ENCODE measurements at regions not wholly inside any gene's neighbourhood (a gene's known extent, or its start where the extent isn't known, plus 50 kb on each side); places are given as distances from the start of the nearest gene placed in this dataset.
A peak's percentile ranks its signal among the peaks of the same experiment; 100 is the strongest.
"Not testable (repeated sequence)": the region's sequence is repeated elsewhere in the genome, so short reads cannot be mapped to it uniquely, and the experiment has no call there.

DNA sequence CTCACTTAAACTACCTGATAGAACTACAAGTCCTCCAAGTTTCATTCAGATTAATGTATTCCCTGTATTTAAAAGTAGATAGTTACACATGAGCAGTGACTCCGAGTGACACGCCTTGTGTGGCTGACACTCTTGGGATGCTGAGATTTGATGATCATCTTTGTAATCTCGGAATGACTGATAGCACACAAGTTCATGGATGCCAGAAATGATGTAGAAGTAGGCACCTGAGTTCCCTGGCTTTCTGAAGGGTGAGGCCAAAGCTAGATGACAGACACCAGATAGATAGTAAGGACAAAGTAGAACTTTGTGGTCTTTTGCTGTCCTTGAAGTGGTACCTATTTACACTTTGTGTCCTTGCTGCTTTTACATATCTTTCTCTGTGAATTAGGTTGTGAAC, 491.2 kb downstream of the PCNX1 start:
- no peaks in the 10 kb centered on the region for H3K27me3 Mint-ChIP-seq (ENCODE audit: low read depth)
- no peak overlapping the region for H3K27ac Mint-ChIP-seq
- H3K4me1 Mint-ChIP-seq, result peaks cover 9% of the 10 kb centered on the region
- H3K36me3 Mint-ChIP-seq (ENCODE audit: low read depth), result no peaks in the 10 kb centered on the region
- no peak for TF ChIP-seq CTCF (IDR thresholded peaks at IDR 0.05; ENCODE audit: unreplicated experiment in 3 of 3)
- H3K9me3 Mint-ChIP-seq, result no peaks in the 10 kb centered on the region
- H3K4me3 Mint-ChIP-seq, result no peak overlapping the region

DNA sequence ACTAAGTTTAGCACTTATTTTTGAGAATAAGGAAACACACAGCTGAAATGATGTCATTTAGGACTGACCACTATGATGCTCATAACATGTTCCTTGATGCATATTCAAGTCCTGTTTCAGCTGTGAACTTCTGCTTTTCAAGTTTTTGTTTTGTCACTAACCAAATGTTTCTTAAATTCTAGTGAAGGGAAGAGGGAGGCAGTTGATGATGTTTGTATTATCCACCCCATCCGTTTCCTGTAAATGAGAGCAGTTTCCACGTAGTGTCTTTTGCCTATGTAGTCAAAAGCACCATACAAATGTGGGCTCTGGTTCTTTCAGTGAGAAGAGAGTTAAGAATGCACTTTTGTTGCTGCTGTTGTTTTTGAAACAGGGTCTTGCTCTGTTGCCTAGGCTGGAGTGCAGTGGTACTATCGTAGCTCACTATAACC, 491.8 kb downstream of the PCNX1 start:
- no peak overlapping the region for H3K4me3 Mint-ChIP-seq
- H3K27ac Mint-ChIP-seq, result no peak overlapping the region
- no peak for TF ChIP-seq CTCF (IDR thresholded peaks at IDR 0.05; ENCODE audit: unreplicated experiment in 3 of 3)

DNA sequence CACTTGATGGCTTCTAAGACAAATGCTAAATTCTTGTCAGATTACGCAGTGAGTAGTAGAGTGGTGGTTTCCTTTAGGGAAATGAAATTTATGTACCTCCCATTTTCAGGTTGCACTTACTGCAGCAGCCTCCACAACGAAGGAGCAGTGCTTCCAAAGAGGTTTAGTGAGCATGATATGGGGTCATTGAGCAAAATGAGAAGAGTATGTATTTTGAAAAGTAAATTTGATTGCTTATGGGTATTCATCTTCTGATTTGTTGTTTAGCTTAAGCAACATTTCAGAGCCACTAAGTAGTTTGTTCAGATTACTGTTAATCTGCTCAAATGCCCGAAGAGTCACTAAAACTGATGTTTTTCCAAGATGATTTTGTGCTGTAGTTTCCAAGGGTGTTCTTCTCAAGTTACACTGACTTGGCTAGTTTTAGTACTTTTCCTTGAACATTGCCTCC, 493.6 kb downstream of the PCNX1 start:
- TF ChIP-seq CTCF (IDR thresholded peaks at IDR 0.05; ENCODE audit: unreplicated experiment in 3 of 3), result no peak
- Mint-ChIP-seq H3K36me3 (ENCODE audit: low read depth) (peaks cover 9% of the 10 kb centered on the region), H3K9me3 (no peaks in the 10 kb centered on the region), H3K4me1 (peaks cover 9% of the 10 kb centered on the region), H3K27ac (peak overlapping the region; percentile 14 to 81 (median 48)), H3K27me3 (ENCODE audit: low read depth) (no peaks in the 10 kb centered on the region), H3K4me3 (no peak overlapping the region)

More for the DNA sequence above, 491.8 kb downstream of the PCNX1 start:
- Mint-ChIP-seq H3K36me3 (ENCODE audit: low read depth) (no peaks in the 10 kb centered on the region), H3K9me3 (no peaks in the 10 kb centered on the region), H3K4me1 (peaks cover 9% of the 10 kb centered on the region), H3K27me3 (ENCODE audit: low read depth) (no peaks in the 10 kb centered on the region)

DNA sequence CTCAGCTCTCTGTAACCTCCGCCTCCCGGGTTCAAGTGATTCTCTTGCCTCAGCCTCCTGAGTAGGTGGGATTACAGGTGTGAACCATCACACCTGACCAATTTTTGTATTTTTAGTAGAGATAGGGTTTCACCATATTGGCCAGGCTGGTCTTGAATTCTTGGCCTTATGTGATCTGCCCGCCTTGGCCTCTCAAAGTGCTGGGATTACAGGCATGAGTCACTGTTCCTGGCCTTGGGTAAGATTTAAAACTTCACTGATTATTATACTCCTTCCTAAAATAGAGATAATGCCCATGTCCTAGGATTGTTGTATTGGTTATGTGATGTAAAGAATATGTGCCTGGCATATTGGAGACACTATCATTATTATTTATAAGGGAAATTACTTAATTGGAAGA, 495.2 kb downstream of the PCNX1 start:
- H3K4me1 Mint-ChIP-seq; H3K4me3 Mint-ChIP-seq; H3K27ac Mint-ChIP-seq; H3K27me3 Mint-ChIP-seq (ENCODE audit: low read depth); H3K9me3 Mint-ChIP-seq: not testable (repeated sequence)
- H3K36me3 Mint-ChIP-seq (ENCODE audit: low read depth), result peaks cover 11% of the 10 kb centered on the region

GRCh38 chr14:71403656-71404055, 496.4 kb downstream of the PCNX1 start:
- Mint-ChIP-seq H3K9me3 (no peaks in the 10 kb centered on the region), H3K27ac (no peak overlapping the region), H3K4me1 (peaks cover 15% of the 10 kb centered on the region), H3K36me3 (ENCODE audit: low read depth) (peaks cover 17% of the 10 kb centered on the region), H3K27me3 (ENCODE audit: low read depth) (no peaks in the 10 kb centered on the region), H3K4me3 (no peak overlapping the region)
- TF ChIP-seq CTCF (IDR thresholded peaks at IDR 0.05; ENCODE audit: unreplicated experiment in 3 of 3), result peak in 2 of 3 experiments; percentile 7 to 9

DNA sequence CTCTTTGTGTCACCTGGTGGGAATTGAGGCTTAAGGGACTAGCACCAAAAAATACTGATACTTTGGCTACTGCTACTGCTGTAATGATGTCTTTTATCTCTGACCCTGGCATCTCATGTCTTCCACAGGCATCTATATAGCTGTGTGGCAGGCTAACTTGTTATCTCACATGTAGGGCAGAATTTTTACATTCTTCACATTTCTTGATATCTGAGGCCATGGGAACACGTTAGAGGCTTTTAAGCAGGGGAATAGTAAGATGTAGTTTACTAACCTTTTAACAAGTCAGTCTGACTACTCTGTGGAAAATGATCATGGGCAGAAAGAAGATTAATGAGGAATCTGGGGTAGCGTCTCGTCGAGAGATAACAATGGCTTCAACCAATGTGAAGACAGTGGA, 498.4 kb downstream of the PCNX1 start:
- Mint-ChIP-seq H3K9me3 (no peaks in the 10 kb centered on the region), H3K27ac (no peak overlapping the region), H3K36me3 (ENCODE audit: low read depth) (peaks cover 22% of the 10 kb centered on the region), H3K4me3 (no peak overlapping the region), H3K27me3 (ENCODE audit: low read depth) (no peaks in the 10 kb centered on the region), H3K4me1 (peaks cover 19% of the 10 kb centered on the region)
- no peak for TF ChIP-seq CTCF (IDR thresholded peaks at IDR 0.05; ENCODE audit: unreplicated experiment in 3 of 3)
